ENCODE measurements at regions not wholly inside any gene's neighbourhood (a gene's known extent, or its start where the extent isn't known, plus 50 kb on each side); places are given as distances from the start of the nearest gene placed in this dataset.

GRCh38 chr4:27964095-27964494 lies 1103.5 kb downstream of the STIM2 start:
- ChIA-PET CTCF (no interaction called here), POLR2A (no interaction called here)
- FAIRE-seq: no peak
- TF ChIP-seq TFCP2L1 (CRISPR knock-in tag; IDR thresholded peaks at IDR 0.05): no peak
- TF ChIP-seq, protein P1, sequence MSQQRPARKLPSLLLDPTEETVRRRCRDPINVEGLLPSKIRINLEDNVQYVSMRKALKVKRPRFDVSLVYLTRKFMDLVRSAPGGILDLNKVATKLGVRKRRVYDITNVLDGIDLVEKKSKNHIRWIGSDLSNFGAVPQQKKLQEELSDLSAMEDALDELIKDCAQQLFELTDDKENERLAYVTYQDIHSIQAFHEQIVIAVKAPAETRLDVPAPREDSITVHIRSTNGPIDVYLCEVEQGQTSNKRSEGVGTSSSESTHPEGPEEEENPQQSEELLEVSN (IDR thresholded peaks at IDR 0.05; ENCODE audit: borderline replicate concordance, low read depth): no peak
- TF ChIP-seq RCOR1 (IDR thresholded peaks at IDR 0.05; ENCODE audit: low read depth, low read length): no peak
- TF ChIP-seq ELK1 (IDR thresholded peaks at IDR 0.05; ENCODE audit: low read depth, low read length): no peak
- no peak for TF ChIP-seq ZFP36 (IDR thresholded peaks at IDR 0.05; ENCODE audit: borderline replicate concordance, partially characterized antibody)
- TF ChIP-seq ATOH8 (CRISPR knock-in tag; IDR thresholded peaks at IDR 0.05; ENCODE audit: low read depth): no peak
- no peak for TF ChIP-seq POLR2AphosphoS2 (conservative IDR thresholded peaks at IDR 0.05; ENCODE audit: low read length)
- TF ChIP-seq POLR2A (IDR thresholded peaks at IDR 0.05; ENCODE audit: low read length): no peak
- no peak for TF ChIP-seq ZC3H11A (IDR thresholded peaks at IDR 0.05)
- TF ChIP-seq SMC3 (IDR thresholded peaks at IDR 0.05): no peak
- TF ChIP-seq, protein P2, sequence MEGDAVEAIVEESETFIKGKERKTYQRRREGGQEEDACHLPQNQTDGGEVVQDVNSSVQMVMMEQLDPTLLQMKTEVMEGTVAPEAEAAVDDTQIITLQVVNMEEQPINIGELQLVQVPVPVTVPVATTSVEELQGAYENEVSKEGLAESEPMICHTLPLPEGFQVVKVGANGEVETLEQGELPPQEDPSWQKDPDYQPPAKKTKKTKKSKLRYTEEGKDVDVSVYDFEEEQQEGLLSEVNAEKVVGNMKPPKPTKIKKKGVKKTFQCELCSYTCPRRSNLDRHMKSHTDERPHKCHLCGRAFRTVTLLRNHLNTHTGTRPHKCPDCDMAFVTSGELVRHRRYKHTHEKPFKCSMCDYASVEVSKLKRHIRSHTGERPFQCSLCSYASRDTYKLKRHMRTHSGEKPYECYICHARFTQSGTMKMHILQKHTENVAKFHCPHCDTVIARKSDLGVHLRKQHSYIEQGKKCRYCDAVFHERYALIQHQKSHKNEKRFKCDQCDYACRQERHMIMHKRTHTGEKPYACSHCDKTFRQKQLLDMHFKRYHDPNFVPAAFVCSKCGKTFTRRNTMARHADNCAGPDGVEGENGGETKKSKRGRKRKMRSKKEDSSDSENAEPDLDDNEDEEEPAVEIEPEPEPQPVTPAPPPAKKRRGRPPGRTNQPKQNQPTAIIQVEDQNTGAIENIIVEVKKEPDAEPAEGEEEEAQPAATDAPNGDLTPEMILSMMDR (IDR thresholded peaks at IDR 0.05): no peak
- TF ChIP-seq RAD21 (conservative IDR thresholded peaks at IDR 0.05 in 1 of 2, IDR thresholded peaks at IDR 0.05 in 1 of 2): no peak
- no peak for TF ChIP-seq BHLHE40 (IDR thresholded peaks at IDR 0.05; ENCODE audit: low read depth, low read length)
- TF ChIP-seq JUNB (IDR thresholded peaks at IDR 0.05): no peak
- no peak for TF ChIP-seq RARB (CRISPR knock-in tag; IDR thresholded peaks at IDR 0.05)
- no peak for DNase-seq (ENCODE audit: low read depth in 1 of 2, low spot score in 1 of 2)
- H3K4me2 ChIP-seq: no peak overlapping the region
- H3K4me3 ChIP-seq: no peak overlapping the region
- H3K9me3 ChIP-seq: no peaks in the 10 kb centered on the region
- ATAC-seq: no peak
- no peak overlapping the region for H3K27ac ChIP-seq
- no peaks in the 10 kb centered on the region for H3K4me1 ChIP-seq

GRCh38 chr4:27966664-27967063 lies 1106.0 kb downstream of the STIM2 start:
- POLR2A ChIA-PET: no interaction called here
- Histone ChIP-seq H3K9me3 (no peaks in the 10 kb centered on the region), H3K4me3 (no peak overlapping the region), H3K27ac (no peak overlapping the region), H3K4me1 (no peaks in the 10 kb centered on the region), H3K4me2 (no peak overlapping the region)
- 13% methylated on average over 3 of the region's 3 CpGs for WGBS (ENCODE audit: missing lambda C conversion rate)
- DNase-seq (ENCODE audit: low read depth in 1 of 2, low spot score in 1 of 2) (no peak), FAIRE-seq (no peak), ATAC-seq (no peak)
- TF ChIP-seq ESRRA (IDR thresholded peaks at IDR 0.05; ENCODE audit: borderline replicate concordance, low read length): no peak
- no peak for TF ChIP-seq RCOR1 (IDR thresholded peaks at IDR 0.05; ENCODE audit: low read depth, low read length)
- TF ChIP-seq, protein P1 (IDR thresholded peaks at IDR 0.05; ENCODE audit: borderline replicate concordance, low read depth): no peak
- no peak for TF ChIP-seq SMC3 (IDR thresholded peaks at IDR 0.05)
- no peak for TF ChIP-seq BCL3 (IDR thresholded peaks at IDR 0.05)
- TF ChIP-seq FOSB (CRISPR knock-in tag; IDR thresholded peaks at IDR 0.05): no peak
- TF ChIP-seq KDM5A (IDR thresholded peaks at IDR 0.05): no peak
- no peak for TF ChIP-seq KDM1A (IDR thresholded peaks at IDR 0.05; ENCODE audit: low read depth)
- no peak for TF ChIP-seq TP53 (CRISPR knock-in tag; IDR thresholded peaks at IDR 0.05)
- TF ChIP-seq JUNB (IDR thresholded peaks at IDR 0.05): no peak
- TF ChIP-seq ZC3H11A (IDR thresholded peaks at IDR 0.05): no peak
- no peak for TF ChIP-seq NFE2L2 (conservative IDR thresholded peaks at IDR 0.05; ENCODE audit: low read length)
- TF ChIP-seq POLR2AphosphoS2 (conservative IDR thresholded peaks at IDR 0.05; ENCODE audit: low read length): no peak
- TF ChIP-seq MAZ (IDR thresholded peaks at IDR 0.05; ENCODE audit: borderline replicate concordance, low read depth, low read length): no peak
- TF ChIP-seq, protein P3, sequence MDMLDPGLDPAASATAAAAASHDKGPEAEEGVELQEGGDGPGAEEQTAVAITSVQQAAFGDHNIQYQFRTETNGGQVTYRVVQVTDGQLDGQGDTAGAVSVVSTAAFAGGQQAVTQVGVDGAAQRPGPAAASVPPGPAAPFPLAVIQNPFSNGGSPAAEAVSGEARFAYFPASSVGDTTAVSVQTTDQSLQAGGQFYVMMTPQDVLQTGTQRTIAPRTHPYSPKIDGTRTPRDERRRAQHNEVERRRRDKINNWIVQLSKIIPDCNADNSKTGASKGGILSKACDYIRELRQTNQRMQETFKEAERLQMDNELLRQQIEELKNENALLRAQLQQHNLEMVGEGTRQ (IDR thresholded peaks at IDR 0.05): no peak
- TF ChIP-seq BHLHE40 (IDR thresholded peaks at IDR 0.05; ENCODE audit: low read depth, low read length): no peak
- no peak for TF ChIP-seq GATA3 (IDR thresholded peaks at IDR 0.05; ENCODE audit: borderline replicate concordance)
- TF ChIP-seq CBX2 (IDR thresholded peaks at IDR 0.05; ENCODE audit: borderline replicate concordance, low read depth): no peak
- CTCF ChIA-PET: no interaction called here
